C4-2B (cell line): ENCODE measurements at regions not wholly inside any gene's neighbourhood (a gene's known extent, or its start where the extent isn't known, plus 50 kb on each side); places are given as distances from the start of the nearest gene placed in this dataset.

Source experiments
- H3K27ac ChIP-seq: fragments of 450-650 bp; 2 replicates; pipeline ENCODE4 v1.5.1; 2017
- ZFX ChIP-seq: fragments of 450-650 bp; IDR thresholded peaks from 2 replicates; pipeline ENCODE4 v1.6.1; 2017
- TF ChIP-seq, protein P1 (sequence below): fragments of 450-650 bp; conservative IDR thresholded peaks from 2 replicates; pipeline ENCODE4 v1.5.1; 2017; ENCODE audit warnings: mild to moderate bottlenecking

DNA sequence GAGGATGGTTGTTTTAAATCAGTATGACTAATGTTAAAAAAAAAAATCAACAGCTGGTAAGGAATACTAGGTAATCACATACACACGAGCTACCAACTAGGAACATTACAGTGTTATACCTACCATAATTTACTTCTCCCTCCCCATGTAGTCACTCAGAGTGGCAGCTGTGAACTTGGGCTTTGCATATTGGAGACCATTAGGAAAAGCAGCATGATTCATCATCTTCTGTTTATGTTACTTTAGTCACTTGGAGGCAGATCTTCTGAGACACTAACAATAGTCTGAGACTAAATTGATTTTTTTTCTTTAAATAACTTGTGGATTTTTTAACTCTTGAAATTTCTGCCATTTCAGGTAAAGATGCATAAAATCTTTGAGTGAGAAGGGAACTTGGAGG, 141.5 kb upstream of the NR4A3 start:
- TF ChIP-seq ZFX: no peak
- TF ChIP-seq, protein P1, sequence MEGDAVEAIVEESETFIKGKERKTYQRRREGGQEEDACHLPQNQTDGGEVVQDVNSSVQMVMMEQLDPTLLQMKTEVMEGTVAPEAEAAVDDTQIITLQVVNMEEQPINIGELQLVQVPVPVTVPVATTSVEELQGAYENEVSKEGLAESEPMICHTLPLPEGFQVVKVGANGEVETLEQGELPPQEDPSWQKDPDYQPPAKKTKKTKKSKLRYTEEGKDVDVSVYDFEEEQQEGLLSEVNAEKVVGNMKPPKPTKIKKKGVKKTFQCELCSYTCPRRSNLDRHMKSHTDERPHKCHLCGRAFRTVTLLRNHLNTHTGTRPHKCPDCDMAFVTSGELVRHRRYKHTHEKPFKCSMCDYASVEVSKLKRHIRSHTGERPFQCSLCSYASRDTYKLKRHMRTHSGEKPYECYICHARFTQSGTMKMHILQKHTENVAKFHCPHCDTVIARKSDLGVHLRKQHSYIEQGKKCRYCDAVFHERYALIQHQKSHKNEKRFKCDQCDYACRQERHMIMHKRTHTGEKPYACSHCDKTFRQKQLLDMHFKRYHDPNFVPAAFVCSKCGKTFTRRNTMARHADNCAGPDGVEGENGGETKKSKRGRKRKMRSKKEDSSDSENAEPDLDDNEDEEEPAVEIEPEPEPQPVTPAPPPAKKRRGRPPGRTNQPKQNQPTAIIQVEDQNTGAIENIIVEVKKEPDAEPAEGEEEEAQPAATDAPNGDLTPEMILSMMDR: no peak
- H3K27ac ChIP-seq: no peak overlapping the region

GRCh38 chr9:99681113-99681512, 140.6 kb upstream of the NR4A3 start:
- TF ChIP-seq ZFX: no peak
- TF ChIP-seq, protein P1: no peak
- no peak overlapping the region for H3K27ac ChIP-seq

- no peak overlapping the region for H3K27ac ChIP-seq
- no peak for TF ChIP-seq ZFX
- TF ChIP-seq, protein P1: no peak
Observed at GRCh38 chr9:99682378-99682777, 139.3 kb upstream of the NR4A3 start.

DNA sequence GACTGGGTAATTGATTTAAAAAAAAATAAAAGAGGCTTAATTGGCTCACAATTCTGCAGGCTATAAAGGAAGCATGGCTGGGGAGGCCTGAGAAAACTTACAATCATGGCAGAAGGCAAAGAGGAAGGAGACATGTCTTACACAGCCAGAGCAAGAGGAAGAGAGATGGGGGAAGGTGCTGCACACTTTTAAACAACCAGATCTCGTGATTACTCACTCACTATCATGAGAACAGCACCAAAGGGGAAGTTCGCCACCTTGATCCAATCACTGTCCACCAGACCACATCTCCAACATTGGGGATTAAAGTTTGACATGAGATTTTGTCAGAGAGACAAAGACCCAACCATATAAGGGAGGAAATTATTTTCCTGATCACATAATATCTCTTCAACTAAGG, 138.8 kb upstream of the NR4A3 start:
- no peak overlapping the region for H3K27ac ChIP-seq
- TF ChIP-seq, protein P1: no peak
- no peak for TF ChIP-seq ZFX

GRCh38 chr9:99690573-99690972, 131.1 kb upstream of the NR4A3 start:
- no peak overlapping the region for H3K27ac ChIP-seq
- TF ChIP-seq, protein P1: no peak
- TF ChIP-seq ZFX: no peak

- H3K27ac ChIP-seq: no peak overlapping the region
- no peak for TF ChIP-seq ZFX
- TF ChIP-seq, protein P1: no peak
Observed at GRCh38 chr9:99693888-99694287, 127.8 kb upstream of the NR4A3 start.

- TF ChIP-seq, protein P1: no peak
- no peak for TF ChIP-seq ZFX
- H3K27ac ChIP-seq: no peak overlapping the region
Observed at GRCh38 chr9:99694393-99694792, 127.3 kb upstream of the NR4A3 start.
